WTC11 (cell line): ENCODE measurements at regions not wholly inside any gene's neighbourhood (a gene's known extent, or its start where the extent isn't known, plus 50 kb on each side); places are given as distances from the start of the nearest gene placed in this dataset.

Experiments used
- ELF4 ChIP-seq: sonication (generic); formaldehyde crosslinking; IDR thresholded peaks from 2 replicates; pipeline ENCODE4 v1.8.1; 2022; ENCODE audit warnings: low read depth, mild to moderate bottlenecking, moderate library complexity, missing genetic modification reagents
- FOXK1 ChIP-seq: sonication (generic); formaldehyde crosslinking; IDR thresholded peaks from 2 replicates; pipeline ENCODE4 v1.8.0; 2022; ENCODE audit warnings: mild to moderate bottlenecking, moderate library complexity, missing genetic modification reagents
- KAT7 ChIP-seq: sonication (generic); formaldehyde crosslinking; IDR thresholded peaks from 2 replicates; pipeline ENCODE4 v1.8.1; 2023; ENCODE audit warnings: missing genetic modification reagents, mild to moderate bottlenecking, borderline replicate concordance
- NR1H2 ChIP-seq: sonication (generic); formaldehyde crosslinking; IDR thresholded peaks from 2 replicates; pipeline ENCODE4 v1.9.0; 2021; ENCODE audit warnings: mild to moderate bottlenecking, moderate library complexity, missing genetic modification reagents
- NR2C2 ChIP-seq: sonication (generic); formaldehyde crosslinking; IDR thresholded peaks from 2 replicates; pipeline ENCODE4 v1.8.0; 2022; ENCODE audit warnings: mild to moderate bottlenecking, missing genetic modification reagents
- TEAD4 ChIP-seq: sonication (generic); formaldehyde crosslinking; IDR thresholded peaks from 2 replicates; pipeline ENCODE4 v1.8.0; 2022; ENCODE audit warnings: mild to moderate bottlenecking, missing genetic modification reagents
- ZNF416 ChIP-seq: fragments of 250-450 bp; sonication (Bioruptor Pico); IDR thresholded peaks from 2 replicates; pipeline ENCODE4 v1.9.0; 2021; ENCODE audit warnings: mild to moderate bottlenecking, inconsistent platforms
- TF ChIP-seq, protein P1 (sequence below): sonication (generic); formaldehyde crosslinking; IDR thresholded peaks from 2 replicates; pipeline ENCODE4 v1.8.1; 2023; ENCODE audit warnings: mild to moderate bottlenecking, moderate library complexity, missing genetic modification reagents
- TF ChIP-seq, protein P2 (sequence below): fragments of 200-600 bp; IDR thresholded peaks from 2 replicates; pipeline ENCODE4 v1.8.0; 2022; ENCODE audit warnings: antibody characterized with exemption
- TF ChIP-seq, protein P3 (sequence below): sonication (generic); formaldehyde crosslinking; IDR thresholded peaks from 2 replicates; pipeline ENCODE4 v1.8.0; 2022; ENCODE audit warnings: mild to moderate bottlenecking, missing genetic modification reagents

DNA sequence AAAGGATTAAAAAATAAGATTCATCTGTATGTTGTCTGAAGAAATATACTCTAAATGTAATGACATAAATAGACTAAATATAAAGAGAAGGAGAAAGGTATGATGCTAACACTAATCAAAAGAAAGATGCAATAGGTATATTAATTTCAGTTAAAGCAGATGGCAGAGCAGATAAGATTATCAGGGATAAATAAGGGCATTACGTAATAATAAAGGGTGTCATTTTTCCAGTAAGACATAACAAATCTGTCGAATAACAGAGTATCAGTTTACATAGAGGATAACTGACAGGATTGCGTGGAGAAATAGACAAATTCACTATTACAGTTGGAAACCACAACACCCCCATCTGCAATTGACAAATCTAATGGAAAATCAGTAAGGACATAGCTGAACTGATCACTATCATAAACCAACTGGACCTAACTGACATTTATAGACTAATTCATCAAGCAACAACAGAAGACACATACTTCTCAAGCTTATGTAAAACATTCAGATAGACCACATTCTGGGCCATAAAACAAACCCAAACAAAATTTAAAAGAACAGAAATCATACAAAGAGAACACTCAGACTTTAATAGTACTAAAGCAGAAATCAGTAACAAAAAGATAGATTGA lies 384.1 kb upstream of the COBL start:
- TF ChIP-seq, protein P1, sequence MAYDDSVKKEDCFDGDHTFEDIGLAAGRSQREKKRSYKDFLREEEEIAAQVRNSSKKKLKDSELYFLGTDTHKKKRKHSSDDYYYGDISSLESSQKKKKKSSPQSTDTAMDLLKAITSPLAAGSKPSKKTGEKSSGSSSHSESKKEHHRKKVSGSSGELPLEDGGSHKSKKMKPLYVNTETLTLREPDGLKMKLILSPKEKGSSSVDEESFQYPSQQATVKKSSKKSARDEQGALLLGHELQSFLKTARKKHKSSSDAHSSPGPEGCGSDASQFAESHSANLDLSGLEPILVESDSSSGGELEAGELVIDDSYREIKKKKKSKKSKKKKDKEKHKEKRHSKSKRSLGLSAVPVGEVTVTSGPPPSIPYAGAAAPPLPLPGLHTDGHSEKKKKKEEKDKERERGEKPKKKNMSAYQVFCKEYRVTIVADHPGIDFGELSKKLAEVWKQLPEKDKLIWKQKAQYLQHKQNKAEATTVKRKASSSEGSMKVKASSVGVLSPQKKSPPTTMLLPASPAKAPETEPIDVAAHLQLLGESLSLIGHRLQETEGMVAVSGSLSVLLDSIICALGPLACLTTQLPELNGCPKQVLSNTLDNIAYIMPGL (CRISPR knock-in tag): no peak
- TF ChIP-seq NR1H2 (CRISPR knock-in tag): no peak
- no peak for TF ChIP-seq KAT7 (CRISPR knock-in tag)
- TF ChIP-seq, protein P2, sequence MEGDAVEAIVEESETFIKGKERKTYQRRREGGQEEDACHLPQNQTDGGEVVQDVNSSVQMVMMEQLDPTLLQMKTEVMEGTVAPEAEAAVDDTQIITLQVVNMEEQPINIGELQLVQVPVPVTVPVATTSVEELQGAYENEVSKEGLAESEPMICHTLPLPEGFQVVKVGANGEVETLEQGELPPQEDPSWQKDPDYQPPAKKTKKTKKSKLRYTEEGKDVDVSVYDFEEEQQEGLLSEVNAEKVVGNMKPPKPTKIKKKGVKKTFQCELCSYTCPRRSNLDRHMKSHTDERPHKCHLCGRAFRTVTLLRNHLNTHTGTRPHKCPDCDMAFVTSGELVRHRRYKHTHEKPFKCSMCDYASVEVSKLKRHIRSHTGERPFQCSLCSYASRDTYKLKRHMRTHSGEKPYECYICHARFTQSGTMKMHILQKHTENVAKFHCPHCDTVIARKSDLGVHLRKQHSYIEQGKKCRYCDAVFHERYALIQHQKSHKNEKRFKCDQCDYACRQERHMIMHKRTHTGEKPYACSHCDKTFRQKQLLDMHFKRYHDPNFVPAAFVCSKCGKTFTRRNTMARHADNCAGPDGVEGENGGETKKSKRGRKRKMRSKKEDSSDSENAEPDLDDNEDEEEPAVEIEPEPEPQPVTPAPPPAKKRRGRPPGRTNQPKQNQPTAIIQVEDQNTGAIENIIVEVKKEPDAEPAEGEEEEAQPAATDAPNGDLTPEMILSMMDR: no peak
- no peak for TF ChIP-seq NR2C2 (CRISPR knock-in tag)
- no peak for TF ChIP-seq TEAD4 (CRISPR knock-in tag)
- TF ChIP-seq ELF4 (CRISPR knock-in tag): no peak
- TF ChIP-seq, protein P3, sequence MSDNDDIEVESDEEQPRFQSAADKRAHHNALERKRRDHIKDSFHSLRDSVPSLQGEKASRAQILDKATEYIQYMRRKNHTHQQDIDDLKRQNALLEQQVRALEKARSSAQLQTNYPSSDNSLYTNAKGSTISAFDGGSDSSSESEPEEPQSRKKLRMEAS (CRISPR knock-in tag): no peak
- no peak for TF ChIP-seq ZNF416
- TF ChIP-seq FOXK1 (CRISPR knock-in tag): no peak
